NT2/D1 (cell line): ENCODE measurements at regions not wholly inside any gene's neighbourhood (a gene's known extent, or its start where the extent isn't known, plus 50 kb on each side); places are given as distances from the start of the nearest gene placed in this dataset.

Experiments
- SUZ12 ChIP-seq: IDR thresholded peaks from 2 replicates; pipeline ENCODE4 v1.6.1; 2011; ENCODE audit not compliant: insufficient read length, insufficient read depth; ENCODE audit errors: extremely low read depth
- YY1 ChIP-seq: IDR thresholded peaks from 2 replicates; pipeline ENCODE4 v1.6.1; 2011; ENCODE audit not compliant: insufficient read length, insufficient read depth
- ZNF274 ChIP-seq: IDR thresholded peaks from 2 replicates; pipeline ENCODE4 v1.6.1; 2011; ENCODE audit warnings: mild to moderate bottlenecking, low read depth, low read length

GRCh38 chr2:120403261-120403660, 57.3 kb downstream of the INHBB start:
- TF ChIP-seq YY1 (no peak), ZNF274 (no peak), SUZ12 (no peak)
